Prostate gland (tissue), 2 donors: ENCODE measurements at regions not wholly inside any gene's neighbourhood (a gene's known extent, or its start where the extent isn't known, plus 50 kb on each side); places are given as distances from the start of the nearest gene placed in this dataset.
A peak's percentile ranks its signal among the peaks of the same experiment; 100 is the strongest.

Experiments
- DNase-seq: peaks from one replicate; pipeline ENCODE4 v3.0.0-alpha.2; 2019; ENCODE audit warnings: low spot score
- H3K27ac ChIP-seq, 2 donors: fragments of 200-600 bp; sonication (generic); 2 replicates each; pipeline ENCODE4 v1.5.1; 2017 to 2019
- H3K27me3 ChIP-seq: fragments of 200-600 bp; sonication (generic); replicated peaks from 2 replicates; pipeline ENCODE4 v1.5.1; 2019; ENCODE audit not compliant: insufficient read depth
- H3K36me3 ChIP-seq, 2 donors: fragments of 200-600 bp; sonication (generic); 1 replicate in 1 of 2; 2 replicates in 1 of 2; pipeline versions ENCODE4 v1.5.1 to v1.8.1; 2017 to 2019
- H3K4me1 ChIP-seq: fragments of 200-600 bp; sonication (generic); replicated peaks from 2 replicates; pipeline ENCODE4 v1.5.1; 2019
- H3K4me3 ChIP-seq, 2 donors: fragments of 200-600 bp; sonication (generic); 2 replicates each; pipeline ENCODE4 v1.5.1; 2017 to 2019
- H3K9me3 ChIP-seq: fragments of 200-600 bp; sonication (generic); 2 replicates; pipeline ENCODE4 v1.5.1; 2017
- POLR2A ChIP-seq: fragments of 450-650 bp; IDR thresholded peaks from one replicate; pipeline ENCODE4 v1.6.1; 2016; ENCODE audit warnings: antibody characterized with exemption, mild to moderate bottlenecking
- POLR2AphosphoS5 ChIP-seq: sonication (generic); formaldehyde crosslinking; IDR thresholded peaks from one replicate; pipeline ENCODE4 v1.6.1; 2017; ENCODE audit warnings: antibody characterized with exemption
- WGBS: methylation state at CpG from one replicate; pipeline ENCODE4 v1.1.5; 2018; 5-methylcytosine and 5-hydroxymethylcytosine counted together
- intact Hi-C: fragments of 100-400 bp; cut with DNase I; formaldehyde crosslinking; loops from one replicate; pipeline ENCODE4 v1.14.2; 2022
- TF ChIP-seq, protein P1 (sequence below), 4 experiments: fragments of 200-600 bp in 2 of 4; fragments of 450-650 bp in 2 of 4; sonication (generic) in 2 of 4; IDR thresholded peaks; 1 replicate in 3 of 4; 2 replicates in 1 of 4; pipeline ENCODE4 v1.5.1; 2016 to 2019; ENCODE audit warnings: antibody characterized with exemption in 4 of 4, mild to moderate bottlenecking in 2 of 4, moderate library complexity in 2 of 4

- H3K9me3 ChIP-seq = no peaks in the 10 kb centered on the region
- intact Hi-C loops = no loop called here
- DNase-seq = no peak
- H3K4me3 ChIP-seq = no peak overlapping the region
- no peak overlapping the region for H3K27ac ChIP-seq
- no peaks in the 10 kb centered on the region for H3K27me3 ChIP-seq
- H3K4me1 ChIP-seq = no peaks in the 10 kb centered on the region
- 67% methylated on average over 7 of the region's 7 CpGs for WGBS
- TF ChIP-seq, protein P1, sequence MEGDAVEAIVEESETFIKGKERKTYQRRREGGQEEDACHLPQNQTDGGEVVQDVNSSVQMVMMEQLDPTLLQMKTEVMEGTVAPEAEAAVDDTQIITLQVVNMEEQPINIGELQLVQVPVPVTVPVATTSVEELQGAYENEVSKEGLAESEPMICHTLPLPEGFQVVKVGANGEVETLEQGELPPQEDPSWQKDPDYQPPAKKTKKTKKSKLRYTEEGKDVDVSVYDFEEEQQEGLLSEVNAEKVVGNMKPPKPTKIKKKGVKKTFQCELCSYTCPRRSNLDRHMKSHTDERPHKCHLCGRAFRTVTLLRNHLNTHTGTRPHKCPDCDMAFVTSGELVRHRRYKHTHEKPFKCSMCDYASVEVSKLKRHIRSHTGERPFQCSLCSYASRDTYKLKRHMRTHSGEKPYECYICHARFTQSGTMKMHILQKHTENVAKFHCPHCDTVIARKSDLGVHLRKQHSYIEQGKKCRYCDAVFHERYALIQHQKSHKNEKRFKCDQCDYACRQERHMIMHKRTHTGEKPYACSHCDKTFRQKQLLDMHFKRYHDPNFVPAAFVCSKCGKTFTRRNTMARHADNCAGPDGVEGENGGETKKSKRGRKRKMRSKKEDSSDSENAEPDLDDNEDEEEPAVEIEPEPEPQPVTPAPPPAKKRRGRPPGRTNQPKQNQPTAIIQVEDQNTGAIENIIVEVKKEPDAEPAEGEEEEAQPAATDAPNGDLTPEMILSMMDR (IDR thresholded peaks at IDR 0.05) = no peak
- no peak for TF ChIP-seq POLR2AphosphoS5
- no peaks in the 10 kb centered on the region for H3K36me3 ChIP-seq
These were observed 94.4 kb upstream of the NAA20 start for GRCh38 chr20:19922716-19923115.

GRCh38 chr20:19923762-19924161, 93.4 kb upstream of the NAA20 start:
- Histone ChIP-seq H3K4me1 (no peaks in the 10 kb centered on the region), H3K4me3 (no peak overlapping the region), H3K9me3 (no peaks in the 10 kb centered on the region), H3K27ac (no peak overlapping the region), H3K36me3 (no peaks in the 10 kb centered on the region), H3K27me3 (no peaks in the 10 kb centered on the region)
- TF ChIP-seq, protein P1 (IDR thresholded peaks at IDR 0.05) = no peak
- no peak for TF ChIP-seq POLR2AphosphoS5
- TF ChIP-seq POLR2A = no peak
- no peak for DNase-seq
- 70% methylated on average over 3 of the region's 3 CpGs for WGBS
- intact Hi-C loops = no loop called here

DNA sequence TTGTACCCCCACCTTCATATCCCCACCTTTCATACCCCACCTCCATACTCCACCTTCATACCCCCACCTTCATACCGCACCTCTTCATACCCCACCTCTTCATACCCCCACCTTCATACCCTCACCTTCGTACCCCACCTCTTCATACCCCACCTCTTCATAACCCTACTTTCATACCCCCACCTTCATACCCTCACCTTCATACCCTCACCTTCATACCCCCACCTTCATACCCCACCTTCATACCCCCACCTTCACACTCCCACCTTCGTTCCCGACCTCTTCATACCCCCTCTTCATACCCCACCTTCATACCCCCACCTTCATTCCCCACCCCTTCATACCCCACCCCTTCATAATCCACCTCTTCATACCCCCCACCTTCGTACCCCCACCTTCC, 92.9 kb upstream of the NAA20 start:
- no peaks in the 10 kb centered on the region for H3K4me1 ChIP-seq
- no peak for DNase-seq
- H3K4me3 ChIP-seq = no peak overlapping the region
- H3K27ac ChIP-seq = no peak overlapping the region
- intact Hi-C loops = no loop called here
- H3K36me3 ChIP-seq = no peaks in the 10 kb centered on the region
- no peaks in the 10 kb centered on the region for H3K9me3 ChIP-seq
- TF ChIP-seq, protein P1 (IDR thresholded peaks at IDR 0.05) = no peak
- TF ChIP-seq POLR2A (no peak), POLR2AphosphoS5 (no peak)
- no peaks in the 10 kb centered on the region for H3K27me3 ChIP-seq
- 81% methylated on average over 5 of the region's 5 CpGs for WGBS

GRCh38 chr20:19926591-19926990, 90.6 kb upstream of the NAA20 start:
- H3K9me3 ChIP-seq = no peaks in the 10 kb centered on the region
- H3K4me3 ChIP-seq = no peak overlapping the region
- DNase-seq = no peak
- intact Hi-C loops = no loop called here
- no peaks in the 10 kb centered on the region for H3K36me3 ChIP-seq
- no peak overlapping the region for H3K27ac ChIP-seq
- no peak for TF ChIP-seq POLR2AphosphoS5
- H3K27me3 ChIP-seq = no peaks in the 10 kb centered on the region
- H3K4me1 ChIP-seq = no peaks in the 10 kb centered on the region
- WGBS = 81% methylated on average over 4 of the region's 4 CpGs

DNA sequence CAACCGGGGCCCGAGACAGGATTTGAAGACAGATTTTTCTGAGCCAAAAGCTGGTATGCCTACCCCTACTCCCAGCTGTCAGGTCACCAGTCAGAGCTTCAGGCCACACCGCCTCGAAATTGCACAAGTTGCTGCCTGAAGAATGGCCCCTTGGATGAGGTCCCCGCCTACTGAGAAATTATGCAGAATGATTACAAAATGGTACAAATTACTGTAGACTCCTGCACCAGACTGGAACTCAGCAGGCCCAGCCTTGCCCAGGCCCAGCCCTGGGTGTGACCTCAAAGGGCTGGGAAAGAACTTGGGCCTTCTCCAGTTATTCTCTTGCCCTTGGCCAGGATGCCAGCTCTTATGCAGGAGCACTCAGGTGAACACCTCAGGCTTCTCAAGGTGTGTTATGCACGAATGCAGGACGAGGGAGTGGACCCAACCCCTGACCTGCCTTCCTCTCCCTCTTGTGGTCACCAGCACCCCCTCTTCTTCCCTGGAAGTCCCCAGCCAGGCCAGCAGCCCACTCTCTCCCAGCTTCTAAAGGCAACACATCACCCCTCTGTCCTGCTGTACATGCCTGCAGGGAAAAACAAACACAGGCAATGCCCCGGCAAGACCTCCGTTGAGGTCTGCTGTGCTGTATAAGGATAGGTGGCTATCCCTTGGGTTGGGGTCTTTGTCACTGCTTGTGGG, 88.7 kb upstream of the NAA20 start:
- no peaks in the 10 kb centered on the region for H3K27me3 ChIP-seq
- intact Hi-C loops = no loop called here
- WGBS = 59% methylated on average over 9 of the region's 9 CpGs
- TF ChIP-seq POLR2AphosphoS5 (peak; percentile 46), POLR2A (peak; percentile 23)
- TF ChIP-seq, protein P1 (IDR thresholded peaks at IDR 0.05) = no peak
- no peak overlapping the region for H3K4me3 ChIP-seq
- peak; percentile 68 for DNase-seq
- H3K9me3 ChIP-seq = no peaks in the 10 kb centered on the region
- H3K36me3 ChIP-seq = no peaks in the 10 kb centered on the region
- no peaks in the 10 kb centered on the region for H3K4me1 ChIP-seq
- no peak overlapping the region for H3K27ac ChIP-seq
